NCI-H2081 (cell line): ENCODE measurements at regions not wholly inside any gene's neighbourhood (a gene's known extent, or its start where the extent isn't known, plus 50 kb on each side); places are given as distances from the start of the nearest gene placed in this dataset.
"Not testable (repeated sequence)": the region's sequence is repeated elsewhere in the genome, so short reads cannot be mapped to it uniquely, and the experiment has no call there.

Experiments
- DNase-seq, 2 experiments: peaks; one replicate each; lab custom pipeline; 2025; lab: John Stamatoyannopoulos, UW

GRCh38 chr15:25067725-25068309 lies 113.0 kb downstream of the SNRPN start:
- no peak for DNase-seq

- DNase-seq, result no peak
Measured at GRCh38 chr15:25068696-25069095, 113.9 kb downstream of the SNRPN start.

GRCh38 chr15:25070353-25070963 lies 115.7 kb downstream of the SNRPN start:
- no peak for DNase-seq

GRCh38 chr15:25072857-25073476 lies 118.2 kb downstream of the SNRPN start:
- DNase-seq, result no peak

GRCh38 chr15:25087137-25087536 lies 132.3 kb downstream of the SNRPN start:
- no peak for DNase-seq

GRCh38 chr15:25088261-25088790 lies 133.5 kb downstream of the SNRPN start:
- no peak for DNase-seq

GRCh38 chr15:25089577-25089976 lies 134.8 kb downstream of the SNRPN start:
- no peak for DNase-seq

GRCh38 chr15:25090073-25090733 lies 135.4 kb downstream of the SNRPN start:
- DNase-seq, result no peak

- DNase-seq, result no peak
Measured at GRCh38 chr15:25091421-25092158, 136.8 kb downstream of the SNRPN start.

GRCh38 chr15:25092661-25093060 lies 137.9 kb downstream of the SNRPN start:
- no peak for DNase-seq

- DNase-seq, result no peak
Measured at GRCh38 chr15:25093455-25094029, 138.8 kb downstream of the SNRPN start.

GRCh38 chr15:25094066-25094465 lies 139.3 kb downstream of the SNRPN start:
- no peak for DNase-seq

GRCh38 chr15:25094519-25094918 lies 139.7 kb downstream of the SNRPN start:
- no peak for DNase-seq

GRCh38 chr15:25095179-25095578 lies 140.4 kb downstream of the SNRPN start:
- no peak for DNase-seq

- not testable (repeated sequence) for DNase-seq
Measured at GRCh38 chr15:25099966-25100365, 145.2 kb downstream of the SNRPN start.

GRCh38 chr15:25106209-25106608 lies 151.4 kb downstream of the SNRPN start:
- DNase-seq, result no peak

GRCh38 chr15:25133804-25134203 lies 179.0 kb downstream of the SNRPN start:
- no peak for DNase-seq

- no peak for DNase-seq
Measured at GRCh38 chr15:25134546-25134945, 179.8 kb downstream of the SNRPN start.

GRCh38 chr15:25136119-25136518 lies 181.3 kb downstream of the SNRPN start:
- DNase-seq, result peak in 1 of 2 experiments; percentile 16

- no peak for DNase-seq
Measured at GRCh38 chr15:25137013-25137412, 182.2 kb downstream of the SNRPN start.

GRCh38 chr15:25169318-25169717 lies 214.5 kb downstream of the SNRPN start:
- DNase-seq, result no peak
